AG04450 (cell line): ENCODE measurements at regions not wholly inside any gene's neighbourhood (a gene's known extent, or its start where the extent isn't known, plus 50 kb on each side); places are given as distances from the start of the nearest gene placed in this dataset.
"Not testable (repeated sequence)": the region's sequence is repeated elsewhere in the genome, so short reads cannot be mapped to it uniquely, and the experiment has no call there.

ENCODE experiments used
- CTCF ChIA-PET: fragments of 300-600, 350-600 bp; formaldehyde crosslinking; extraction: SDS; loops from one replicate; lab custom pipeline; 2022; ENCODE audit warnings: antibody characterized with exemption, inconsistent platforms; lab: Charles Lee
- POLR2A ChIA-PET: fragments of 350-600 bp; formaldehyde crosslinking; extraction: SDS; loops from one replicate; lab custom pipeline; 2021; ENCODE audit warnings: antibody characterized with exemption, inconsistent platforms; lab: Yijun Ruan, JAX
- DNase-seq: peaks from one replicate; pipeline ENCODE4 v3.0.0-alpha.2; 2011; ENCODE audit warnings: low read depth, low spot score
- H3K27ac ChIP-seq: one replicate; pipeline ENCODE4 v1.5.1; 2012; ENCODE audit warnings: low read depth, low read length, control low read depth
- H3K27me3 ChIP-seq: one replicate; pipeline ENCODE4 v1.6.0; 2012; ENCODE audit warnings: low read length; ENCODE audit not compliant: control insufficient read depth, insufficient read depth
- H3K4me3 ChIP-seq: 2 replicates; pipeline ENCODE4 v1.5.1; 2011; ENCODE audit warnings: mild to moderate bottlenecking, low read depth, low read length, control low read depth
- H3K9me3 ChIP-seq: 2 replicates; pipeline ENCODE4 v1.5.1; 2012; ENCODE audit warnings: low read length; ENCODE audit not compliant: control insufficient read depth, insufficient read depth
- TF ChIP-seq, protein P1 (sequence below): IDR thresholded peaks from 2 replicates; pipeline ENCODE4 v1.5.1; 2011; ENCODE audit warnings: low read depth, low read length, control low read depth, inconsistent platforms

DNA sequence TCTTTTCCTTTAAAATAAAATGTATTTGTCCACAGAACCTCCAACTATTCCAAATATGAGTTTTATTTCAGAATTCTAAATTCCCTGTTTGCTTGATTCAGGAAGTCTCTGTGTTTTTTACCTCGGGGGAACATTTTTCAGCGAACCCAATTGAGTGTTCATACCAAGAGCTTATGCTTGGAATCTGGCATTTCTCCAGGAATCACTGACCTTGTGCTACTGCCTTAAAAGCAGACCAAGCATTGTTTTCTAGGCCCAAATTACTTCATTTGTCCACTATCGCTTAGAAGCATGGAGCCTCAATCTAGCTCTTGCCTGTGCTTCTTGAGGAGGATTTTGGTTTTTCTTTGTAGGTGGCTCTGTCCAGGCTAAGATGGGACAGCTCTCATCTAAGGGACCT, 59.4 kb downstream of the EBLN1 start:
- ChIA-PET POLR2A (no interaction called here), CTCF (no interaction called here)
- no peaks in the 10 kb centered on the region for H3K9me3 ChIP-seq
- H3K4me3 ChIP-seq = no peak overlapping the region
- no peaks in the 10 kb centered on the region for H3K27me3 ChIP-seq
- DNase-seq = no peak
- TF ChIP-seq, protein P1, sequence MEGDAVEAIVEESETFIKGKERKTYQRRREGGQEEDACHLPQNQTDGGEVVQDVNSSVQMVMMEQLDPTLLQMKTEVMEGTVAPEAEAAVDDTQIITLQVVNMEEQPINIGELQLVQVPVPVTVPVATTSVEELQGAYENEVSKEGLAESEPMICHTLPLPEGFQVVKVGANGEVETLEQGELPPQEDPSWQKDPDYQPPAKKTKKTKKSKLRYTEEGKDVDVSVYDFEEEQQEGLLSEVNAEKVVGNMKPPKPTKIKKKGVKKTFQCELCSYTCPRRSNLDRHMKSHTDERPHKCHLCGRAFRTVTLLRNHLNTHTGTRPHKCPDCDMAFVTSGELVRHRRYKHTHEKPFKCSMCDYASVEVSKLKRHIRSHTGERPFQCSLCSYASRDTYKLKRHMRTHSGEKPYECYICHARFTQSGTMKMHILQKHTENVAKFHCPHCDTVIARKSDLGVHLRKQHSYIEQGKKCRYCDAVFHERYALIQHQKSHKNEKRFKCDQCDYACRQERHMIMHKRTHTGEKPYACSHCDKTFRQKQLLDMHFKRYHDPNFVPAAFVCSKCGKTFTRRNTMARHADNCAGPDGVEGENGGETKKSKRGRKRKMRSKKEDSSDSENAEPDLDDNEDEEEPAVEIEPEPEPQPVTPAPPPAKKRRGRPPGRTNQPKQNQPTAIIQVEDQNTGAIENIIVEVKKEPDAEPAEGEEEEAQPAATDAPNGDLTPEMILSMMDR = no peak
- H3K27ac ChIP-seq = no peak overlapping the region

DNA sequence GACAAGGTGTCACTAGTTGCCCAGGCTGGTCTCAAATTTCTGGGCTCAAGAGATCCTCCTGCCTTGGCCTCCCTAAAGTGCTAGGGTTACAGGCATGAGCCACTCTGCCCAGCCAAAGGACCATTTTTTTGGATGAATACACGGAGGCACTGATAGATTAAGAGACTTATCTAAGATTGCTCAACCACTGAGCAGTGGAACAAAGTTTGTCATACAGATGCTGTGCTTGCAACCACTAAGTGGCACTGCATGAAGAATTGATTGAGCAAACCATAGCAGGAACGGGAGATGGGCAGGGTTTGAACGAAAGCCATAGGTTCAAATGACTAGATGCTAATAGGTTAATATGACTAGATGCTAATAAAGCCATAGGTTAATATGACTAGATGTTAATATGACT, 61.1 kb downstream of the EBLN1 start:
- ChIA-PET CTCF (no interaction called here), POLR2A (no interaction called here)
- no peaks in the 10 kb centered on the region for H3K9me3 ChIP-seq
- H3K27me3 ChIP-seq = no peaks in the 10 kb centered on the region
- H3K27ac ChIP-seq = no peak overlapping the region
- no peak for DNase-seq
- TF ChIP-seq, protein P1 = no peak
- no peak overlapping the region for H3K4me3 ChIP-seq

DNA sequence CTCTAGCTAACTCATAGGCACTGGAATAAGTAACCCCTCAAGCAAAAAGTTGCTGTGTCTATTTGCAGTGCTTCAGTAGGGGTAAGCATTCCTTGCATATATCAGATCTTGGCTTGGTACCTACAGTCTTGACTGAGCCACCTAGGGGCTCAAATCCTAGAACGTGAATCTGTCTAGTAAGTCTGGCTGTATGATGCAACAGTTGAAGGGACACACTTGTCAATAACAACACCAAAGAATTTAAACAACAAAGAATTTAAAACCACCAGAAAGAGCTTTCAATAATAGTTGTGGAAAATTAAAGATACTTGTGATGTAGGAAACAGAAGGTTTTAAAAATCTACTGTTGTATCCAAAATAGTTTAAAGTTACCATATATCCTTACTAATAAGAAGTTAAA, 65.4 kb downstream of the EBLN1 start:
- CTCF ChIA-PET = no interaction called here
- no peak for DNase-seq
- TF ChIP-seq, protein P1 = no peak

DNA sequence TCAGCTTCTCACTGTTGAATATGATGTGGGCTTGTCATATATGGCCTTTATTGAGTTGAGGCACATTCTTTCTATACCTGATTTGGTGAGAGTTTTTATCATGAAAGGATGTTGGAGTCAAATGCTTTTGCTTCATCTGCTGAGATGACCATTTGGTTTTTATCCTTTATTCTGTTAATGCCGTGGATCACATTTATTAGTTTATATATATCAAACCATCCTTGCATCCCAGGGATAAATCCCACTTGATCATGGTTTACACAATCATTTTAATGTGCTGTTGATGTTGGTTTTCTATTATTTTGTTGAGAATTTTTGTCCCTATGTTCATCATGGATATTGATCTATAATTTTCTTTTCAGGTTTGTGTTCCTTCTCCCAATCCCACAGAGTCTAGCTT, 67.0 kb downstream of the EBLN1 start:
- ChIA-PET POLR2A (no interaction called here), CTCF (no interaction called here)
- Histone ChIP-seq H3K4me3 (no peak overlapping the region), H3K27me3 (no peaks in the 10 kb centered on the region), H3K27ac (no peak overlapping the region), H3K9me3 (no peaks in the 10 kb centered on the region)
- TF ChIP-seq, protein P1 = no peak
- DNase-seq = no peak

More for the DNA sequence above, 65.4 kb downstream of the EBLN1 start:
- H3K9me3 ChIP-seq = no peaks in the 10 kb centered on the region
- no peak overlapping the region for H3K4me3 ChIP-seq
- H3K27ac ChIP-seq = no peak overlapping the region
- H3K27me3 ChIP-seq = no peaks in the 10 kb centered on the region
- POLR2A ChIA-PET = no interaction called here

DNA sequence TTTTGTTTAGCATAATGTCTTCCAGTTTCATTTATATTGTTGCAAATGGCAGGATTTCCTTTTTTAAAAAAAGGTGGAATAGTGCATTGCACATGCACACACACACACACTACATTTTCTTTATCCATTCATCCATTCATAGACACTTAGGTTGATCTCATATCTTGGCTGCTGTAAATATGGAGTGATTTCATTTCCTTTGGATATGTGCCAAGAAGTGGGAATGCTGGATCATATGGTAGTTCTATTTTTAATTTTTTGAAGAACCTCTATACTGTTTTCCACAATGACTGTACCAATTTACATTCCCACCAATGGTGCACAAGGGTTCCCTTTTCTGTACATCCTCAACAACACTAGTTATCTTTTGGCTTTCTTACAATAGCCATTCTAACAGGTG, 68.9 kb downstream of the EBLN1 start:
- POLR2A ChIA-PET = no interaction called here
- H3K4me3 ChIP-seq = no peak overlapping the region
- CTCF ChIA-PET = no interaction called here
- H3K9me3 ChIP-seq = no peaks in the 10 kb centered on the region
- TF ChIP-seq, protein P1 = no peak
- no peak for DNase-seq
- H3K27me3 ChIP-seq = no peaks in the 10 kb centered on the region
- no peak overlapping the region for H3K27ac ChIP-seq

DNA sequence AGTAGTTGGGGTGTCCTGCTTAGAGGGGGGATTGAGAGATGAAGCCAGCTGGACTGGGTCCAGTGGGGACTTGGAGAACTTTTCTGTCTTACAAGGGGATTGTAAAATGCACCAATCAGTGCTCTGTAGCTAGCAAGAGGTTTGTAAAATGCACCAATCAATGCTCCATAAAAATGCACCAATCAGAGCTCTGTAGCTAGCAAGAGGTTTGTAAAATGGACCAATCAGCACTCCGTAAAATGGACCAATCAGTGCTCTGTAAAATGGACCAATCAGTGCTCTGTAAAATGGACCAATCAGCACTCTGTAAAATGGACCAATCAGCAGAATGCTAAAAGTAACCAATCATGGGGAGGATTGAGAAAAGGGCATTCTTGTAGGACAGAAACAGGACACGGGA, 71.9 kb downstream of the EBLN1 start:
- H3K27ac ChIP-seq, H3K9me3 ChIP-seq, H3K4me3 ChIP-seq, CTCF ChIA-PET, DNase-seq, POLR2A ChIA-PET, H3K27me3 ChIP-seq: not testable (repeated sequence)
